GM12873 (cell line): ENCODE measurements at regions not wholly inside any gene's neighbourhood (a gene's known extent, or its start where the extent isn't known, plus 50 kb on each side); places are given as distances from the start of the nearest gene placed in this dataset.

ENCODE experiments used
- CTCF ChIP-seq: IDR thresholded peaks from 2 replicates; pipeline ENCODE4 v1.5.1; 2012; ENCODE audit warnings: low read depth, mild to moderate bottlenecking, moderate library complexity, low read length, control low read depth; ENCODE audit not compliant: insufficient read depth; ENCODE audit errors: missing control alignments

DNA sequence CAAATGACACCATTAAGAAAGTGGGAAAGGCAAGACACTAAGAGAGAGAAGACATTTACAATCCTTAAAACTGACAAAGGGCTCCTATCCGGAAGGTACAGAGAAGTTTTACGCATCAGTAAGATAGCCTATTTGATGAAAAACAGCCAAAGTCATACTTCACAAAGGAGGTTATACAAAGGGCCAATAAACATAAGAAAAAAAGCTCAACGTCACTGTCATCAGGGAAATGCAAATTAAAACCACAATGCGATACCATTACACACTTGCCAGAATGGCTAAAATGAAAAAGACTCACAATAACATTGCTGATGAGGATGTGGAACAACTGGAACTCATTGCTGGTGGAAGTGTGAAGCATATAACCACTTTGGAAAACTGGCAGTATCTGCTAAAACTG is 168.6 kb upstream of the FAR2 start:
- TF ChIP-seq CTCF = no peak

GRCh38 chr12:28987538-28988324 is 161.3 kb upstream of the FAR2 start:
- TF ChIP-seq CTCF = no peak

GRCh38 chr12:28988325-28988704 is 160.8 kb upstream of the FAR2 start:
- no peak for TF ChIP-seq CTCF

GRCh38 chr12:28991626-28992025 is 157.5 kb upstream of the FAR2 start:
- TF ChIP-seq CTCF = no peak

- no peak for TF ChIP-seq CTCF
Observed at GRCh38 chr12:28993720-28994119, 155.4 kb upstream of the FAR2 start.

DNA sequence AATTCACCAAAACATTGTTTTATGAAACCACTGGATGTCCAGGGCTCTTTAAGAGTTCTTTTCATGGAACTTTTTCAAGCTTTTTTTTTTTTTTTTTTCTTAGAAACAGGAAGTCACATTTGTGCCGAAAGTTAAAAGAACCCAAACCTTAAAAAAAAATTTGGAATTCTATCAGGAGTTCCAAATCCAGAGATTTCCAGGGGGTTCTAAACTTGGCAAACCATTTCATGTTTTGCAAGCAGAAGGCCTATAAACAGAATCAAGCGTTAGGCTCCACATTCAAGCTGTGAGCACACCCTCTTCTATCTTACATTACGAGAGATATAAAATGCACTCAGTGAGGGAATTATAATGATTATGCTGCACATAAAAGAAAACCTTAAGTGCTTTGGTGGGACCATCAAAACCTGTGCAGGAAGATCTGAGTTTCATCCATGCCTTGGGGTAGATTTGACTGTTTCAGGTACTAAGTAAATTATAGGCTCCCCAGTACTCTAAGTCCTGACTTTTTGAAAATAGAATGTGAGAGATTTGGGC is 154.8 kb upstream of the FAR2 start:
- no peak for TF ChIP-seq CTCF

GRCh38 chr12:28996688-28997087 is 152.4 kb upstream of the FAR2 start:
- no peak for TF ChIP-seq CTCF
